OCI-LY3 (cell line): ENCODE measurements at regions not wholly inside any gene's neighbourhood (a gene's known extent, or its start where the extent isn't known, plus 50 kb on each side); places are given as distances from the start of the nearest gene placed in this dataset.
"Not testable (repeated sequence)": the region's sequence is repeated elsewhere in the genome, so short reads cannot be mapped to it uniquely, and the experiment has no call there.

ENCODE experiments used
- EZH2phosphoT487 ChIP-seq: fragments of 200-600 bp; shearing (Covaris generic); IDR thresholded peaks from 2 replicates; pipeline ENCODE4 v1.6.1; 2018; ENCODE audit warnings: antibody characterized with exemption, mixed run types, low read depth
- TF ChIP-seq, protein P1 (sequence below): fragments of 200-600, 300-600 bp; sonication (generic); IDR thresholded peaks from 2 replicates; pipeline ENCODE4 v1.5.1; 2014; ENCODE audit warnings: antibody characterized with exemption, low read length, low read depth

DNA sequence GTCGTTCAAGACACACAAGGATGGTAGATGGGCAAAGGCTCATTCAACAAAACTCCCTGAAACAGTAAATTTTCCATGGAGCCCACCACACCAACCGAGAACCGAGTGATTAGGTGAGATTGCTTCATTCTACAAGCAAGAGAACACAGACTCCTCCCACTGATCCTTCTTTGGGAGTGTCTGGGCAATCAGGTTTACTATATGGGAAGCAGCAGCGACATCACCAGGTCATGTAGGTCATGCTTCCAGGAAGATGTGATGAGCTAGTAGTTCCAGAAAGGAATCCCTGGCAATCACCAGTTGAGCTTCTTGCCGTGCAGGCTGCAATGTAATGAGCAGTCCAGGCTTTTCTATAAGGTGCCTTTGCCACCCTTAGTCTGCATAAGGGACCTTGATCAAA is 152.8 kb upstream of the NUDT10 start:
- TF ChIP-seq, protein P1, sequence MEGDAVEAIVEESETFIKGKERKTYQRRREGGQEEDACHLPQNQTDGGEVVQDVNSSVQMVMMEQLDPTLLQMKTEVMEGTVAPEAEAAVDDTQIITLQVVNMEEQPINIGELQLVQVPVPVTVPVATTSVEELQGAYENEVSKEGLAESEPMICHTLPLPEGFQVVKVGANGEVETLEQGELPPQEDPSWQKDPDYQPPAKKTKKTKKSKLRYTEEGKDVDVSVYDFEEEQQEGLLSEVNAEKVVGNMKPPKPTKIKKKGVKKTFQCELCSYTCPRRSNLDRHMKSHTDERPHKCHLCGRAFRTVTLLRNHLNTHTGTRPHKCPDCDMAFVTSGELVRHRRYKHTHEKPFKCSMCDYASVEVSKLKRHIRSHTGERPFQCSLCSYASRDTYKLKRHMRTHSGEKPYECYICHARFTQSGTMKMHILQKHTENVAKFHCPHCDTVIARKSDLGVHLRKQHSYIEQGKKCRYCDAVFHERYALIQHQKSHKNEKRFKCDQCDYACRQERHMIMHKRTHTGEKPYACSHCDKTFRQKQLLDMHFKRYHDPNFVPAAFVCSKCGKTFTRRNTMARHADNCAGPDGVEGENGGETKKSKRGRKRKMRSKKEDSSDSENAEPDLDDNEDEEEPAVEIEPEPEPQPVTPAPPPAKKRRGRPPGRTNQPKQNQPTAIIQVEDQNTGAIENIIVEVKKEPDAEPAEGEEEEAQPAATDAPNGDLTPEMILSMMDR: not testable (repeated sequence)
- TF ChIP-seq EZH2phosphoT487: not testable (repeated sequence)
